WI38 (cell line): ENCODE measurements at regions not wholly inside any gene's neighbourhood (a gene's known extent, or its start where the extent isn't known, plus 50 kb on each side); places are given as distances from the start of the nearest gene placed in this dataset.

Experiments used
- H3K4me3 ChIP-seq: 2 replicates; pipeline ENCODE4 v1.5.1; 2011; ENCODE audit warnings: low read depth, mild to moderate bottlenecking, control low read depth, low read length
- TF ChIP-seq, protein P1 (sequence below): IDR thresholded peaks from 2 replicates; pipeline ENCODE4 v1.5.1; 2012; ENCODE audit warnings: low read depth, mild to moderate bottlenecking, control low read depth, low read length

DNA sequence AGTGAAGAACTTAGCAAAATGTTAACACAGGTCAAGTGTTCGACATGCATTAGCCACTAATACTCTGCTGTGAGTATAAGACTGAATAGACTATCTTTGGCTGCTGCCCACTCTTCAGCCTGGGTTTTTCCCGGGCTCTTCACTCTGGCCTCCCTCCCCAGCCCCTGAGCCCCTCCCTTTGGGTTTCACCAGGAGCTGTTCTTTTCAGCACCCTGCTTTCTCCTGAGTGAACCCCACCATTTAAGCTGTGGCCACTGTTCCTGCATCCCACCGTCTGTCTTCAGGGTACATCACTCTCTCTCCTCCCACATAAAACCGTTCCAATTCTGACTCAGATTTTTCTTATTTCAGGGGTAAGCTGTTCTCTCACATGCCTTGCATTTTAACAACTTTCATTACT is 92.0 kb upstream of the ASIC2 start:
- H3K4me3 ChIP-seq = no peak overlapping the region
- TF ChIP-seq, protein P1, sequence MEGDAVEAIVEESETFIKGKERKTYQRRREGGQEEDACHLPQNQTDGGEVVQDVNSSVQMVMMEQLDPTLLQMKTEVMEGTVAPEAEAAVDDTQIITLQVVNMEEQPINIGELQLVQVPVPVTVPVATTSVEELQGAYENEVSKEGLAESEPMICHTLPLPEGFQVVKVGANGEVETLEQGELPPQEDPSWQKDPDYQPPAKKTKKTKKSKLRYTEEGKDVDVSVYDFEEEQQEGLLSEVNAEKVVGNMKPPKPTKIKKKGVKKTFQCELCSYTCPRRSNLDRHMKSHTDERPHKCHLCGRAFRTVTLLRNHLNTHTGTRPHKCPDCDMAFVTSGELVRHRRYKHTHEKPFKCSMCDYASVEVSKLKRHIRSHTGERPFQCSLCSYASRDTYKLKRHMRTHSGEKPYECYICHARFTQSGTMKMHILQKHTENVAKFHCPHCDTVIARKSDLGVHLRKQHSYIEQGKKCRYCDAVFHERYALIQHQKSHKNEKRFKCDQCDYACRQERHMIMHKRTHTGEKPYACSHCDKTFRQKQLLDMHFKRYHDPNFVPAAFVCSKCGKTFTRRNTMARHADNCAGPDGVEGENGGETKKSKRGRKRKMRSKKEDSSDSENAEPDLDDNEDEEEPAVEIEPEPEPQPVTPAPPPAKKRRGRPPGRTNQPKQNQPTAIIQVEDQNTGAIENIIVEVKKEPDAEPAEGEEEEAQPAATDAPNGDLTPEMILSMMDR = no peak

DNA sequence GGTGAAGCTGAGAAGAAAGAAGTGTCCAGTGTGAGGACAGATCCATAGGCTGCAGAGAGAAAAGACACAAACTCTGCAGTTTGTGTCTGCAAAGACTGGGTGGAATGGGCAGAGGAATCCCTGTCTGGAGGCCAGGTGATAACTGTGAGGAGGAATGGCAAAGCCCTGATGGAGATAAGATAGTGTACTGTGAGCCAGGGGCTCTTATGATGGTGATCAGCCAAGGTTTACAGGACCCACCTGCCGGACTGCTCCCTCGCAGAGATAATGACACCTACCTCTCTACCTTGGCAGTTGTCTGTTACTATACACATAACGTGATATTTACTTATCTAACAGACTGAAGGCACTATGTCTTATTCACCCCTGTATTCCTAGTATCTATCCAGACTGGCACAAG is 92.6 kb upstream of the ASIC2 start:
- no peak overlapping the region for H3K4me3 ChIP-seq
- TF ChIP-seq, protein P1 = no peak

DNA sequence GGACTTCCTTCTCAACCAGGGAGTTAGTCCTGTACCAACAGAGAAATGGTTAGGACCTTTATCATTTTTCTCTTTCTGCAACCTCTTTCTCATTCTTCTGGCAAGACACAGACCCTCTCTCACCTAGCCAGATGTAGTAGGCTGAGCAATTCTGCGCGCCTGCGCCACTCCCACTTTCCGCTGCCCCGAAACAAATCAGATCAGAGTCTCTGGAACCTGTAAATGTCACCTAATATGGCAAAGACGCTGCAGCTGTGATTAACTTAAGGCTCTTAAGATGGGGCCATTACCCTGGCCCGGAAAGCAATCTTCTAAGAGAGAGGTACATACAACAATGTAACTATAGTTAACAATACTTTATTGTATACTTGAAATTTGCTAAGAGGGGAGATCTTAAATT is 94.3 kb upstream of the ASIC2 start:
- no peak overlapping the region for H3K4me3 ChIP-seq
- TF ChIP-seq, protein P1 = no peak

DNA sequence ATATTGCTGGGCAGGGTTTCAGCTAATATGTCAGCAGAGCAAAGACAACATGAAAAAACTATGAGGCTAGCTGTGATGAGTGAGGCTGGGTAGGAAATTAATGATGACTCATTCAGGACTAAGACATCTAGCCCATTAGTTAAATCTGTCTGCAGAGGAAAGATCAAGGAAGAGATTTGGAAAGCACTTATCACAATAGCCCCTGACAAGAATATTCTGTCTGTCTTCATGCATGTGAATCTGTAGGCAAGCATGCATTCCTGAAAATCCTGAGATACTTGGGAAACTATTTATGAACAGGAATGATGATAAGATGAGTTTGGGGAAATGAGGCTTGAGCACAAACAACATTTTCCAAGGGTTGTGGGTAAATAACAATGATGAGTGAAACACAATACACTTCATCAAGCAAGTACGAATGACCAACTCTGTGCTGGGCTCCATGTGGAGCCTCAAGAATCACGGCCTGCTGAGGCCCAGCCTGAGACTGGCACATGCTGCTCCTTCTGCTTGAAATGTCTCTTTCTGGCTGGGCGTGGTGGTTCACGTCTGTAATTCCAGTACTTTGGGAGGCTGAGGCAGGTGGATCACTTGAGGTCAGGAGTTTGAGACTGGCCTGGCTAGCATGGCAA is 96.5 kb upstream of the ASIC2 start:
- no peak overlapping the region for H3K4me3 ChIP-seq
- TF ChIP-seq, protein P1 = no peak

DNA sequence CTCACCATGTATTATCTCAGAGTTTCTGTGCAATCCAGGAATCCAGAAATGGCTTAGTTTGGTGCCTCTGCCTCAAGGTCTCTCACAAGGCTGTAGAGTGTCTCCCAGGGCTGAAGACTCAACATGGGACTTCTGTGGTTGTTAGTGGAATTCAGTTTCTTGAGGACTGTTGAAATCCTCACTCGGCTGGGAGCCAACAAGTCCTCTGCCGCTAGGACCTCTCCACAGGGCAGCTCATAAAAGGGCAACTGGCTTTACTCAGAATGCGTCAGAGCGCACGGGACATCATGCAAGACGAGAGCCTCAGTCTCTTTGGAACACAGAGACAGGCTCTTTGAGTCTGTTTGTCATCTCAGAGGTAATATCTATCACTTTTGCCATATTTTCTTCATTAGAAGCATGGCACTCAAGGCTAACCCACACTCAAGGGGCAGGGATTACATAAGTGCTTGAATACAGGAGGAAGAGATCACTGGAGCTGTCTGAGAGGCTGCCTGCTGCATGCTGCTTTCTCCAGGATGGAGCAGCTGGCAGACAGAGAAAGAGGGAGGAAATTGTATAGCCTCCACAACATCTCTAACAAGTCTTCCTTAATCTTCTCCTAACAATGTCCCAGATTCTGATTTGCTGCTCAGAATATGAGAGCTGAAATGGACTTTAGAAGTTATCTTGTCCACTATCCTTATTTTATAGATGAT is 97.5 kb upstream of the ASIC2 start:
- H3K4me3 ChIP-seq = no peak overlapping the region
- TF ChIP-seq, protein P1 = no peak

DNA sequence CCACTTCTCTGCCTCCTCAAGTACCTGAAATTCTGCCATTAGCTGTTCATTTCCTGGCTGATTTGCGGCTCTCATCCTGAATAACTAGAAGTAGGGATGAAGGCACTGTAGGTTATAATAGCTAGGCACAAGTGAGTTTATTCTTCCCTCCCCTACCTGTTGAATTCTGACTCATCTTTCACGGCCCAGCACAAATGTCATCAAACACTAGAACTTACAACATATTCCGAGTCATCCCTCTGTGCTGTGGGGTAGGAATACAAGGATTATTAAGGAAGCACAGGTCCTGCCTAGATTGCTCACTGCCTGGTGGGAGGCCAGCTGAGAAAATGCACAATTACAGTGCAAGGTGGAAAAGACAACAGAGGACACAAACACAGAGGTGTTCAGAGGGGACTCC is 103.7 kb upstream of the ASIC2 start:
- TF ChIP-seq, protein P1 = no peak
- H3K4me3 ChIP-seq = no peak overlapping the region

DNA sequence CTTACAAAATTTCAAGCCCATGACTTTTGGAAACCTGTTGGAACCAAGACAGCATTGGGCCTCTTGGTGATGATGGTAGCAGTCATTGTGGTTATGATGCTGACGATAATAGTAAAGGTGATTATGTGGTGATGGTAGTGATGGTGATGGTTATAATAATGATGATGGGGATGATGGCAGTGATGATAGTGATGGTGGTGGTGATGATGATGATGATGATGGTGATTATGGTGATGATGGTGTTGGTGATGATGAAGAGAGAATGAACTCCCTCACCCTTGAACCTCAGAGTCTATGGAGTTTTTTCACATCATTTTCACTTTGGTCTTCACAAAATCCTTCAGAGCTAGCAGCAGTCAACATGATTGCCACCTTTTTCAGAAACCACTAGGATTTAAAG is 105.3 kb upstream of the ASIC2 start:
- TF ChIP-seq, protein P1 = no peak
- H3K4me3 ChIP-seq = no peak overlapping the region
